HCT116 (cell line): ENCODE measurements at regions not wholly inside any gene's neighbourhood (a gene's known extent, or its start where the extent isn't known, plus 50 kb on each side); places are given as distances from the start of the nearest gene placed in this dataset.
"Not testable (repeated sequence)": the region's sequence is repeated elsewhere in the genome, so short reads cannot be mapped to it uniquely, and the experiment has no call there.

Source experiments
- ATAC-seq: fragments of 200-7000 bp; cut with Tn5 transposase; 2 replicates; pipeline ENCODE4 v1.9.1; 2020; ENCODE audit warnings: mild to moderate bottlenecking, moderate library complexity
- BruUV-seq: library from RNA; stranded (reverse); fragments of 400-500 nt; replicated peaks from 2 replicates; lab custom pipeline; 2021; lab: Mats Ljungman, UMichigan
- CTCF ChIA-PET: fragments of 300-600 bp; sonication (Branson Sonifier 250); formaldehyde crosslinking; loops from one replicate; lab custom pipeline; 2021; ENCODE audit warnings: antibody characterized with exemption; lab: Charles Lee
- POLR2A ChIA-PET: fragments of 300-600, 350-600 bp; sonication (Branson Sonifier 250); formaldehyde crosslinking; loops from one replicate; lab custom pipeline; 2021; ENCODE audit warnings: antibody characterized with exemption; lab: Charles Lee
- RAD21 ChIA-PET, 2 experiments: fragments of 300-600 bp; sonication (Branson Sonifier 250); formaldehyde crosslinking; loops; one replicate each; lab custom pipeline; 2023; ENCODE audit warnings: low total read pairs in 2 of 2; ENCODE audit not compliant: uncharacterized antibody in 2 of 2, unreplicated experiment in 2 of 2, low non-redundant PET in 1 of 2; lab: Charles Lee
- DNase-seq: peaks from one replicate; pipeline ENCODE4 v3.0.0-alpha.2; 2010; ENCODE audit warnings: low read depth, low spot score
- H2AFZ ChIP-seq: fragments of 200-600 bp; shearing (Covaris generic), sonication (generic); 2 replicates; pipeline ENCODE4 v1.6.1; 2017; ENCODE audit warnings: low read depth, mixed run types, mixed read lengths, antibody characterized with exemption, low read length; ENCODE audit not compliant: poor library complexity, severe bottlenecking
- H3K27ac ChIP-seq: 2 replicates; pipeline ENCODE4 v1.5.1; 2012; ENCODE audit warnings: low read depth, low read length
- H3K27me3 ChIP-seq: fragments of 200-600 bp; sonication (generic); 2 replicates; pipeline ENCODE4 v1.6.1; 2016; ENCODE audit warnings: mixed run types, low read length, mixed read lengths; ENCODE audit not compliant: insufficient read depth
- H3K36me3 ChIP-seq, 2 experiments: fragments of 200-500 bp in 1 of 2; fragments of 200-600 bp in 1 of 2; sonication (Bioruptor generic) in 1 of 2; sonication (generic) in 1 of 2; 2 replicates each; pipeline versions ENCODE4 v1.5.1 to v1.6.1; 2014 to 2016; ENCODE audit warnings: low read length in 2 of 2, inconsistent platforms in 1 of 2, mixed read lengths in 1 of 2, mixed run types in 1 of 2; ENCODE audit not compliant: insufficient read depth in 2 of 2, control insufficient read depth in 1 of 2
- H3K4me1 ChIP-seq, 2 experiments: fragments of 200-600 bp in 1 of 2; sonication (generic) in 1 of 2; 2 replicates each; pipeline versions ENCODE4 v1.5.1 to v1.6.1; 2012 to 2017; ENCODE audit warnings: low read length in 2 of 2, inconsistent platforms in 1 of 2, mild to moderate bottlenecking in 1 of 2, mixed read lengths in 1 of 2, mixed run types in 1 of 2, moderate library complexity in 1 of 2; ENCODE audit not compliant: insufficient read depth in 2 of 2, control insufficient read depth in 1 of 2
- H3K4me2 ChIP-seq: fragments of 200-600 bp; sonication (generic); 2 replicates; pipeline ENCODE4 v1.6.1; 2017; ENCODE audit warnings: mixed run types, low read length, mixed read lengths
- H3K4me3 ChIP-seq, 2 experiments: fragments of 200-600 bp in 1 of 2; sonication (generic) in 1 of 2; replicated peaks in 1 of 2; 2 replicates each; pipeline ENCODE4 v1.5.1; 2011 to 2016; ENCODE audit warnings: low read length in 2 of 2, control low read depth in 1 of 2, low read depth in 1 of 2, mild to moderate bottlenecking in 1 of 2, mixed read lengths in 1 of 2, mixed run types in 1 of 2
- H3K79me2 ChIP-seq: fragments of 200-600 bp; sonication (generic); 2 replicates; pipeline ENCODE4 v1.6.1; 2017; ENCODE audit warnings: mild to moderate bottlenecking, mixed run types, low read length, moderate library complexity, mixed read lengths; ENCODE audit not compliant: insufficient read depth
- H3K9ac ChIP-seq: fragments of 200-600 bp; sonication (generic); 2 replicates; pipeline ENCODE4 v1.6.1; 2016; ENCODE audit warnings: low read length, mixed read lengths
- H3K9me2 ChIP-seq: fragments of 200-600 bp; sonication (generic), shearing (Covaris generic); 2 replicates; pipeline ENCODE4 v1.6.1; 2017; ENCODE audit warnings: mixed run types, mild to moderate bottlenecking, moderate library complexity; ENCODE audit not compliant: insufficient read depth
- H3K9me3 ChIP-seq, 2 experiments: fragments of 200-500 bp in 1 of 2; fragments of 200-600 bp in 1 of 2; sonication (Bioruptor generic) in 1 of 2; sonication (generic) in 1 of 2; 2 replicates each; pipeline ENCODE4 v1.6.1; 2014 to 2017; ENCODE audit warnings: low read length in 2 of 2, mixed read lengths in 2 of 2, inconsistent platforms in 1 of 2, low read depth in 1 of 2, mild to moderate bottlenecking in 1 of 2, mixed run types in 1 of 2, moderate library complexity in 1 of 2; ENCODE audit not compliant: control insufficient read depth in 1 of 2, insufficient read depth in 1 of 2
- H4K20me1 ChIP-seq: fragments of 200-600 bp; sonication (generic), shearing (Covaris generic); 2 replicates; pipeline ENCODE4 v1.6.1; 2017; ENCODE audit warnings: mixed run types, mild to moderate bottlenecking, moderate library complexity; ENCODE audit not compliant: insufficient read depth
- CEBPB ChIP-seq: IDR thresholded peaks from 2 replicates; pipeline ENCODE4 v1.6.1; 2012; ENCODE audit warnings: low read depth
- EZH2phosphoT487 ChIP-seq: fragments of 200-600 bp; IDR thresholded peaks from 2 replicates; pipeline ENCODE4 v1.6.1; 2018; ENCODE audit warnings: antibody characterized with exemption, borderline replicate concordance
- MAX ChIP-seq: IDR thresholded peaks from 2 replicates; pipeline ENCODE4 v1.6.1; 2012
- POLR2A ChIP-seq: IDR thresholded peaks from 2 replicates; pipeline ENCODE4 v1.7.0; 2011; ENCODE audit warnings: borderline replicate concordance; ENCODE audit not compliant: insufficient read depth, insufficient read length; ENCODE audit errors: extremely low read depth
- POLR2AphosphoS5 ChIP-seq: IDR thresholded peaks from 2 replicates; pipeline ENCODE4 v1.6.1; 2011; ENCODE audit warnings: mild to moderate bottlenecking, low read depth, low read length, moderate library complexity
- REST ChIP-seq: IDR thresholded peaks from 2 replicates; pipeline ENCODE4 v1.6.1; 2012; ENCODE audit warnings: low read depth
- ZFX ChIP-seq: fragments of 450-650 bp; IDR thresholded peaks from 2 replicates; pipeline ENCODE4 v1.6.1; 2017
- intact Hi-C: fragments of 100-400 bp; cut with micrococcal nuclease; formaldehyde crosslinking; loops from 2 replicates; pipeline ENCODE4 v1.10.0; 2022

GRCh38 chr5:45171563-45171962 is 362.8 kb downstream of the MRPS30 start (continued):
- TF ChIP-seq REST (no peak), POLR2A (no peak), EZH2phosphoT487 (no peak), CEBPB (no peak), ZFX (no peak), MAX (no peak), POLR2AphosphoS5 (no peak)

- H3K4me2 ChIP-seq, H3K9ac ChIP-seq, H3K4me1 ChIP-seq, H3K9me3 ChIP-seq, H3K79me2 ChIP-seq, intact Hi-C loops, H3K4me3 ChIP-seq, H2AFZ ChIP-seq, H4K20me1 ChIP-seq, CTCF ChIA-PET, BruUV-seq, ATAC-seq, POLR2A ChIA-PET, H3K9me2 ChIP-seq, H3K27me3 ChIP-seq, DNase-seq, H3K27ac ChIP-seq, RAD21 ChIA-PET, H3K36me3 ChIP-seq: not testable (repeated sequence)
These were observed 363.9 kb downstream of the MRPS30 start for GRCh38 chr5:45172634-45173033.
